ENCODE measurements at regions not wholly inside any gene's neighbourhood (a gene's known extent, or its start where the extent isn't known, plus 50 kb on each side); places are given as distances from the start of the nearest gene placed in this dataset.

- no peak for DNase-seq (ENCODE audit: low read depth in 1 of 2, low spot score in 1 of 2)
- Histone ChIP-seq H3K27ac (no peak overlapping the region), H3K4me3 (no peak overlapping the region), H3K4me1 (no peaks in the 10 kb centered on the region), H3K4me2 (no peak overlapping the region), H3K9me3 (no peaks in the 10 kb centered on the region)
- WGBS (ENCODE audit: missing lambda C conversion rate) = 69% methylated on average over 3 of the region's 3 CpGs
- no peak for ATAC-seq
- ChIA-PET CTCF (interaction anchor here (1.6 kb wide), 1 partner anchor 12 kb away, joined by 5 read pairs; no protein-coding TSS in a partner anchor), POLR2A (no interaction called here)
- TF ChIP-seq HDAC2 (IDR thresholded peaks at IDR 0.05) = no peak
- no peak for TF ChIP-seq JUNB (IDR thresholded peaks at IDR 0.05)
- no peak for TF ChIP-seq CEBPB (IDR thresholded peaks at IDR 0.05)
- TF ChIP-seq HES2 (IDR thresholded peaks at IDR 0.05) = no peak
- TF ChIP-seq E2F6 (IDR thresholded peaks at IDR 0.05; ENCODE audit: borderline replicate concordance, low read depth) = no peak
- FAIRE-seq = peak; percentile 46
These were observed 313.7 kb upstream of the SYT1 start for GRCh38 chr12:78550831-78551230.

- no peak overlapping the region for H3K4me2 ChIP-seq
- TF ChIP-seq HDAC2 (IDR thresholded peaks at IDR 0.05) (no peak), ELK1 (IDR thresholded peaks at IDR 0.05; ENCODE audit: low read depth, low read length) (no peak), MAZ (IDR thresholded peaks at IDR 0.05; ENCODE audit: borderline replicate concordance, low read depth, low read length) (no peak), RCOR1 (IDR thresholded peaks at IDR 0.05; ENCODE audit: low read depth, low read length) (no peak), FOXS1 (CRISPR knock-in tag; IDR thresholded peaks at IDR 0.05) (no peak), KDM1A (IDR thresholded peaks at IDR 0.05; ENCODE audit: low read depth) (no peak), ZNF302 (CRISPR knock-in tag; IDR thresholded peaks at IDR 0.05) (no peak), TFCP2L1 (CRISPR knock-in tag; IDR thresholded peaks at IDR 0.05) (no peak), NR3C1 (IDR thresholded peaks at IDR 0.05) (no peak)
- H3K27ac ChIP-seq = no peak overlapping the region
- no peak for FAIRE-seq
- H3K9me3 ChIP-seq = no peaks in the 10 kb centered on the region
- H3K4me3 ChIP-seq = no peak overlapping the region
- ATAC-seq = no peak
- no peaks in the 10 kb centered on the region for H3K4me1 ChIP-seq
- no peak for DNase-seq (ENCODE audit: low read depth in 1 of 2, low spot score in 1 of 2)
- CTCF ChIA-PET = no interaction called here
- POLR2A ChIA-PET = no interaction called here
These were observed 308.8 kb upstream of the SYT1 start for GRCh38 chr12:78555802-78556201.

GRCh38 chr12:78556651-78557050, 307.9 kb upstream of the SYT1 start:
- WGBS (ENCODE audit: missing lambda C conversion rate) = 80% methylated on average over 2 of the region's 2 CpGs

GRCh38 chr12:78559416-78559815, 305.2 kb upstream of the SYT1 start:
- FAIRE-seq (no peak), ATAC-seq (no peak), DNase-seq (ENCODE audit: low read depth in 1 of 2, low spot score in 1 of 2) (no peak)
- TF ChIP-seq KDM1A (IDR thresholded peaks at IDR 0.05; ENCODE audit: low read depth) (no peak), PBX3 (IDR thresholded peaks at IDR 0.05) (no peak)
- POLR2A ChIA-PET = no interaction called here
- Histone ChIP-seq H3K9me3 (no peaks in the 10 kb centered on the region), H3K4me3 (no peak overlapping the region), H3K4me2 (no peak overlapping the region), H3K27ac (no peak overlapping the region), H3K4me1 (no peaks in the 10 kb centered on the region)
- CTCF ChIA-PET = no interaction called here
- 79% methylated on average over 2 of the region's 2 CpGs for WGBS (ENCODE audit: missing lambda C conversion rate)

More at GRCh38 chr12:78556651-78557050, 307.9 kb upstream of the SYT1 start:
- Histone ChIP-seq H3K4me3 (no peak overlapping the region), H3K9me3 (no peaks in the 10 kb centered on the region), H3K4me1 (no peaks in the 10 kb centered on the region), H3K27ac (no peak overlapping the region), H3K4me2 (no peak overlapping the region)
- ChIA-PET CTCF (no interaction called here), POLR2A (no interaction called here)
- ATAC-seq = no peak
- no peak for FAIRE-seq
- TF ChIP-seq RNF2 (IDR thresholded peaks at IDR 0.05; ENCODE audit: borderline replicate concordance, low read depth) = no peak
- no peak for DNase-seq (ENCODE audit: low read depth in 1 of 2, low spot score in 1 of 2)

- TF ChIP-seq HEYL (CRISPR knock-in tag; IDR thresholded peaks at IDR 0.05) = no peak
- TF ChIP-seq MAX (IDR thresholded peaks at IDR 0.05) = no peak
- no peak for TF ChIP-seq GATA3 (IDR thresholded peaks at IDR 0.05; ENCODE audit: borderline replicate concordance)
- no peak for TF ChIP-seq JUN (IDR thresholded peaks at IDR 0.05)
- Histone ChIP-seq H3K4me1 (no peaks in the 10 kb centered on the region), H3K4me3 (no peak overlapping the region), H3K9me3 (no peaks in the 10 kb centered on the region), H3K4me2 (no peak overlapping the region), H3K27ac (no peak overlapping the region)
- DNase-seq (ENCODE audit: low read depth in 1 of 2, low spot score in 1 of 2) (no peak), ATAC-seq (no peak), FAIRE-seq (no peak)
- POLR2A ChIA-PET = no interaction called here
- CTCF ChIA-PET = interaction anchor here (1.5 kb wide), 1 partner anchor 14 kb away, joined by 3 read pairs; no protein-coding TSS in a partner anchor
These were observed 304.7 kb upstream of the SYT1 start for GRCh38 chr12:78559886-78560285.
